ENCODE measurements at regions not wholly inside any gene's neighbourhood (a gene's known extent, or its start where the extent isn't known, plus 50 kb on each side); places are given as distances from the start of the nearest gene placed in this dataset.

GRCh38 chr2:84238907-84239306 is 220.2 kb downstream of the SUCLG1 start:
- TF ChIP-seq TCF12 (IDR thresholded peaks at IDR 0.05; ENCODE audit: low read depth) = no peak
- TF ChIP-seq RAD21 (IDR thresholded peaks at IDR 0.05; ENCODE audit: low read depth) = no peak
- TF ChIP-seq, protein P1, sequence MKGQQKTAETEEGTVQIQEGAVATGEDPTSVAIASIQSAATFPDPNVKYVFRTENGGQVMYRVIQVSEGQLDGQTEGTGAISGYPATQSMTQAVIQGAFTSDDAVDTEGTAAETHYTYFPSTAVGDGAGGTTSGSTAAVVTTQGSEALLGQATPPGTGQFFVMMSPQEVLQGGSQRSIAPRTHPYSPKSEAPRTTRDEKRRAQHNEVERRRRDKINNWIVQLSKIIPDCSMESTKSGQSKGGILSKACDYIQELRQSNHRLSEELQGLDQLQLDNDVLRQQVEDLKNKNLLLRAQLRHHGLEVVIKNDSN (IDR thresholded peaks at IDR 0.05) = no peak
- TF ChIP-seq YY1 (IDR thresholded peaks at IDR 0.05; ENCODE audit: low read depth) = no peak
- no peak for TF ChIP-seq TAF1 (IDR thresholded peaks at IDR 0.05; ENCODE audit: low read depth)
- no peak for TF ChIP-seq MAX (IDR thresholded peaks at IDR 0.05)
- TF ChIP-seq TEAD4 (IDR thresholded peaks at IDR 0.05) = no peak
- TF ChIP-seq NFIC (IDR thresholded peaks at IDR 0.05) = no peak
